Activated effector memory CD4-positive, alpha-beta T cell treated with anti-CD3 and anti-CD28 coated beads, Interleukin-2, amount 50 U/mL, for 16 hours (primary cell): ENCODE measurements at regions not wholly inside any gene's neighbourhood (a gene's known extent, or its start where the extent isn't known, plus 50 kb on each side); places are given as distances from the start of the nearest gene placed in this dataset.
"Not testable (repeated sequence)": the region's sequence is repeated elsewhere in the genome, so short reads cannot be mapped to it uniquely, and the experiment has no call there.

Source experiments
- DNase-seq: peaks from one replicate; pipeline ENCODE4 v3.0.0-alpha.2; 2020

DNA sequence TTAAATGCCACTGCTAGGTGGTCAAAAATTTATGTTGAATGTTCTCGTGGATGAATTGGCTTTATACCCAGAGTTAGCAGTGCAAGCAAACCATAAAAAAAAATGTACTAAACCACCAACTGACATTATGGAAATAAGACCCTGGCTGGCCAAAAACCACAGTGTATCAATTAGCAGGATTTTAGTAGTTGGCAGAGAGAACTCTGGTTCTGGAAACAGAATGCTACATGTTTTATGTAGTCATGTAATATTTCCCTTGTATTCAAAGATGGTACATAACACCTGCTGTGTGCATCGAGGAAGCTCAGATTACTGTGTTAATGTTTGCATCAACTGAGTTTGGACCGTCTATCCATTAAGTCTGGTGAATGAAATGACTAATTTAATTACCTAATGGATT is 618.5 kb downstream of the CCSER2 start:
- DNase-seq = no peak

GRCh38 chr10:84948644-84949043 is 620.3 kb downstream of the CCSER2 start:
- DNase-seq = no peak

- no peak for DNase-seq
These were observed 623.2 kb downstream of the CCSER2 start for GRCh38 chr10:84951616-84952015.

- no peak for DNase-seq
These were observed 629.0 kb downstream of the CCSER2 start for GRCh38 chr10:84957427-84957826.

DNA sequence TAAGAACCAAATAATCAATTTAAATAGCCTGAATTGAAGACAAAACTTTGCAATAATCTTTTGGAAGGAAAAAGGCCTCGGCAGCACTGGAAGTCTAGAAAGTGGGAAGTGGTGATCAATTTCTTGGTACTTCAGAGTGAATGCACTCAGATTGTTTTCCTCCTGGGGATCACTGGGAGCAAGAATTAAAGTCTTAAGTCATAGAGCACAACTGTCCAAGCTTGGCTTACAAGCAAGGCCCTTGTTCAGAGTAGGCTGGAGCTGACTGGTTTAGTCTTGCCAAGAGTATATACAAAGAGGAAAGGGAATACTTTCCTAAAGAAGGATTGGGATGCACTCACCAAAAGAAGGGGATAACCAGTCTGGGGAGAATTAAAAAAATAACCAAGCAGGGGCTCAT is 637.1 kb downstream of the CCSER2 start:
- DNase-seq = no peak

DNA sequence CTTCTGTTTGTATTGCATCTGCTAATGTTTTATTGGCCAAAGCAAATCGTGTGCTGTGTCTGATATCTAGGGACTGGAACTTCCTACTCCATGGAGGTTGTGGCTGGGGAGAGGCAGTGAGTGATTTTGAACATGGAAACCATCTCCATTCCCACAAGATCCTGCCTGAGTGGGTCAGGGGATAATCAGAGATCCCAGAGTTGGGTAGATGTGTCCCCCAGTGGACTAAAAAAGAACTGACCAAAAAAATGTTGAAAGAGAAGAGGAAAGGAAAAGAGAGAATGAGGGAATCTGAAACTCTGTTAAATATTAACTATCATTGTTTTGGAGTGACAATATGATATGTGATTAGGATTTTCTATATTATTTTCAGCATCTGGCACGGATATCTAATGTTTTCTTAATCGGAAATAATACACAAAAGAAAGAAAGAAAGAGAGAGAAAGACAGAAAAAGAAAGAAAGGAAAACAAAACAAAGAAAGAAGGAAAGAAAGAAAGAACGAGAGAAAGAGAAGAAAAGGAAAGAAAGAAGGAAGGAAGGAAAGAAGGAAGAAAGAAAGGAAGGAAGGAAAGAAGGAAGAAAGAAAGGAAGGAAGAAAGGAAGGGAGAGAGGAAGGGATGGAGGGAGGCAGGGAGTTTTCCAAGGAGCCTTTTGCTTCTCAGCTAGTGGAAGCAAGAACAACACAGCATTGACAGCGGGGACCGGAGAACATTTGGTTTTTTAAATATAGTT is 638.5 kb downstream of the CCSER2 start:
- DNase-seq = no peak

DNA sequence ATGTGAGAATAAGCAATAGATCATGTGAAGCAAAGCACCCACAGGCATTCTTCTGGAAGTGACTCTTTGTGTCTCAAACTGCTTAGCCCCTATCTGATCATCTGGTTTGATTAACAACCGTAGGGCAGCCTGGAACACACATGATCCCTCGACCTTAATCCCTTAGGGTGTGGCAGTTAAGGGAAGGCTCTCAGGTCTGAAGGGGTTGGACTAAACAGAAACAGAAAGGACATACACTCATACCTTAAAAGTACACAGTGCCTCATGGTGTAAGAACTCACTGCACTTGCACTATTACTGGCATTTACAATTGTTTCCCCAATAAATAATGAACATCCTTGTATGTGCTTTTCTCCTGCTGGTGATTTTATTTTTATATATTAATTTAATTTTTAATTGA is 640.9 kb downstream of the CCSER2 start:
- not testable (repeated sequence) for DNase-seq

- no peak for DNase-seq
These were observed 658.6 kb downstream of the CCSER2 start for GRCh38 chr10:84987039-84987438.

GRCh38 chr10:84988011-84988410 is 659.6 kb downstream of the CCSER2 start:
- no peak for DNase-seq

DNA sequence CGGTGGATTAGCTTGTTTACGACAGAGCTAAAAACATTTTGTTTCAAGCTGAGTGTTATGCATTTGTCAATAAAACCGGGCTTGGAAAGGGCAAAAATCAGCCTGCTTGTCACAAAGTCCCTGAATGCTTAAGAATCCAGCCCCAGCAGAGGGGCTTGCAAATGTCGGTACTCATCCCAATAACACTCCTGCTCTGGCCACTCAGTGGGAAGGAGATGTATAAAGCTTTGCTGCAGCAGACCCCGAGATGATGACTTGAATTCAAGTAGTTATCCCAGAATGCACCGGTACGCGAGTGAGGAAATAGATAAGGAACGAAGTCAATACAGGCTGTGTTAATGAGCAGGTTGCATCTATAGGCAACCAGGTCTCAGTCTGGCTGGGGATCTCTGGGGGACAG is 662.3 kb downstream of the CCSER2 start:
- DNase-seq = no peak

- no peak for DNase-seq
These were observed 662.9 kb downstream of the CCSER2 start for GRCh38 chr10:84991301-84991700.

DNA sequence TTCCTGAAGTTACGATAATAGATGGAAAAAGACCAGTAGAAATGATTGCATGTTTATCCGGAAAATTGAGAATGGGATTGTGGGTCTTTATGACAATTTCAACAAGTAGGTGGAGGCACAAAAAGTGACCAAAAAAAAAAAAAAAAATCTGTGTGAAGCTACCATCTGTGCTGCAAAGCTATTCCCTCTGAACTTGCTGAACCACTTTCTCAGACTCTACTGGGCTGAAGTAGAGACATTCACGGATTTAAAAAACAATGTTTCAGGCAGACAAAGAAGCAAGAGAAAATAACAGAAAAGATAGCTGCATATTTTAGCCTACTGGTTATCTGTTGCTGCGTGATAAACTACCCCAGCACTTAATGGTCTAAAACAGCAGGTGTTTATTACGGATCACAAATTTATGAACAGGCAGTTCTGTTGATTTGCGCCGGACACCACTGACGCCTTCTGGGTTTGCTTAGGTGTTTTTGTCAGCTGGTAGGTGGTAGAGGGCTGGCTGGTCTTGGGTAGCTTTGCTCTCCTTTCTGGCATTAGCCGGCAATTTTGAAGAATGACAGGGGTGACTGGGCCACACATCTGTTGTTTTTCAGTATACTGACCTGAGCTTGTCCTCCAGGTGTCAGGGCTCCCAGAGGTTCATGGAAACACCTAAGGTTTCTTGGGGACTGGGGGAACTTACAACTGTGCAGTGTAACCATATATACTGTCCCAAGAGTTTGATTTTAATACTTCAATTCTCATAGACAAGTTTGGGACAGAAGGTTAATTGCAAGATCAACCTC is 665.1 kb downstream of the CCSER2 start:
- no peak for DNase-seq

GRCh38 chr10:84994722-84995121 is 666.3 kb downstream of the CCSER2 start:
- DNase-seq = no peak

- no peak for DNase-seq
These were observed 668.2 kb downstream of the CCSER2 start for GRCh38 chr10:84996580-84996979.

DNA sequence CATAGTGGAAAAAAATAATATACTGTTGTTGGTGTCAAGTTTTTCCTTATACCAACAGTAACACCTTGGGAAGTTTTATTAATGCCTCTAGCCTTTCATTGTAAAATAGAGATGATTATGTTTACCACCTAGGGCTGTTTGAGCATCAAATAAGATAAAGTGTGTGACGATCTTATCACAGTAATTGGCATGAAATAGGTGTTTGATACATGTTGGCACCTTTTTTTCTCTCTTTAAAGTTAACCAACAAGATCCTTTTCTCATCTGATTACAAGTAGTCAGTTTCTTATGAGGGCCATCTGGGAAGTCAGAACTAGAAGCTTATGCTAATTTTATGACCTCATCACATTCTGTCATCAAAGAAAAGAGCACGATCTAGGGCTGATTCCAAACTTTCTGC is 669.5 kb downstream of the CCSER2 start:
- DNase-seq = no peak

DNA sequence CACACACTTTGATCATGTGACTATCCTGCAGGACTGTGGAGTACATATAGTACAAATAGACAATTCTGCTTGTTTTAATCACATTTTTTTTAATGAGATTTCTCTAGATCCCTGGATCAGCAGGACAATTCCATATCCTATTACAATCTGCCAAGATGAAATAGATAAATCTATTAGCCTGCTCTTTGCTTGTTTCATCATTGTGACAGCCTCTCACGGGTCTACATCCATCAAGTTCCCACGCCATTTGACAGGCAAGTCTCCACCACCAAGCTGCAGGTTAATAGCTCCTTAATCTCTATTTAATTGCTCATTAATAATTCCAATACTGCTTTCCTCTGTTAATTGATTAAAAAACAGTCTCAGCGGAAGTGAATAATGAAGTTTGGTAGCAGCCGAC is 671.5 kb downstream of the CCSER2 start:
- no peak for DNase-seq

DNA sequence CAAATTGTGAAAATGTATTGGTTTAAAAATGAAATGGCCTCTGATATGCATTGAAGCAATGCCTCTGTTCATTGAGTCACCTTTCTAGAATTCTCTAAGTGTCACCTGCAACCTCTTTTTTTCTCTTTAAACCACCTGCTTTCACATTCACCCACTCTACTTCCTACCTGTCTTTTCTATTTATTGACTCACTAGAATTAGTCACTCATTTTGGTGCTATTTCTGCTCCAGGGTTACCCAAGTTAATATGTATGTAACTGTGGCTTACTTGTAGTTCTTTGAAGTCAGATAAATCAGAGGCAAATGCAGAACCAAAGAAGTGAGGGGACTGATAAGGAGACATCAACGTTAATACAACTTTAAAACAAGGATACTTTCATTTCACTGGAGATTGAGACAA is 674.7 kb downstream of the CCSER2 start:
- DNase-seq = no peak

- DNase-seq = no peak
These were observed 680.2 kb downstream of the CCSER2 start for GRCh38 chr10:85008488-85009184.

GRCh38 chr10:85012305-85012704 is 683.9 kb downstream of the CCSER2 start:
- DNase-seq = no peak

DNA sequence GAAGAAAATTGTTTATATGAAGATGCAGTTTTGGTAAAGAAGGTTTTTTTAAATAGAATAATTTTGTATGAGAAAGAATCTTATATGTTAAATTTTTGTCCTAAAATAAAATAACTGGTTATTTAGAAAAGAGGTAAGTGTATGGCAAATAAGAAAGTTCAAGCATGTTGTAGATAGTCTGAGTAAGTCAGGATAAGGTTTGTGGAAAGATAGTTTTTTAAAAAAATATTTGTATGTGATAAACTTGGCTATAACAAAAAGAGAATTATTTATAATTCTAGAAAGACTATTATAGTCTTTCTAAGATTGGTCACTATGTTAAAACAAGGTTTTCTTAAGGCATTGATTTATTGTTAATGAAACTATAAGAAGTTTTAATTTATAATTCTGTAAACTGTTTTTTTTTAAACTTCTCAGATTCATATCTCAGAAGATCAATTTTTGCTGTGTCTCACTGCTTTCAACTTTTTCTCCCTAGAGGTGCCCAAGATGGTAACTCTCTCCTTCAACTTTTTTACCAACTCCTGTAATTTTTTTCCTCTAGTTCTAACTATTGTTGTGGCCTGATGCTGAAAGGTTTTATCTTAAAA is 698.6 kb downstream of the CCSER2 start:
- DNase-seq = no peak

GRCh38 chr10:85032981-85033380 is 704.6 kb downstream of the CCSER2 start:
- no peak for DNase-seq

- DNase-seq = no peak
These were observed 708.3 kb downstream of the CCSER2 start for GRCh38 chr10:85036661-85037060.

DNA sequence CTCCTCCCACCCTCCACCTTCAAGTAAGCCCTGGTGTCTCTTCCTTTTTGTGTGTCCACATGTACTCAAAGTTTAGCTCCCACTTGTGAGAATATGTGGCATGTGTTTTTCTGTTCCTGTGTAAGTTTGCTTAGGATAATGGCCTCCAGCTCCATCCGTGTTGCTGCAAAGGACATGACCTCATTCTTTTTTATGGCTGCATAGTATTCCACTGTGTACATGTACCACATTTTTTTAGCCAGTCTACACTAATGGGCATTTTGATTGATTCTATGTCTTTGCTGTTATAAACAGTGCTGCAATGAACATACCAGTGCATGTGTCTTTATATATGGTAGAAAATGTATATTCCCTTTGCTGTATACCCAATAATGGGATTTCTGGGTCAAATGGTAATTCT is 710.9 kb downstream of the CCSER2 start:
- DNase-seq = no peak

DNA sequence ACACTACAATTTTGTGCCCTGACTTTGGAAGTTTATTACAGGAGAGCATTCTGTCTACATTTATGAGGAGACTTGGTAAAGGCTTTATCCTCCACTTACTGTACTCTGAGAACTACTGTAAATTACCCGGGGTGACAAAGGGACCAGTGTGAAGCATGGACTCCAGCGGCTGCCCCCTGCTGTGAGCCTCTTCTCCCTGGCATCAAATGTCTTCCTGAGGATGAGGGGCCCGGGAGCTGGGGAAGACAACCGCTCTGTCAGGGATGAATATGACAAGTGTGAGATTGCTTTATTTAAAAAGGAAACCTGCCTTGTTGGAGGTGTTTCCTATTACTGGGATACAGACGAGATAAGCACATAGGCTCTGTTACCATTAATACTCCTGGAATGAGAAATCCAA is 714.8 kb downstream of the CCSER2 start:
- DNase-seq = no peak
